PFSK-1 (cell line): ENCODE measurements at regions not wholly inside any gene's neighbourhood (a gene's known extent, or its start where the extent isn't known, plus 50 kb on each side); places are given as distances from the start of the nearest gene placed in this dataset.

Experiments used
- FOXP2 ChIP-seq: optimal IDR thresholded peaks from 2 replicates; pipeline ENCODE3; 2011; ENCODE audit warnings: borderline replicate concordance, control low read depth, inconsistent platforms; ENCODE audit not compliant: insufficient read depth; ENCODE audit errors: extremely low read length, extremely low read depth
- POLR2AphosphoS5 ChIP-seq: IDR thresholded peaks from 2 replicates; pipeline ENCODE4 v1.6.1; 2012; ENCODE audit warnings: low read depth, mild to moderate bottlenecking, control low read depth, low read length, moderate library complexity
- REST ChIP-seq, 2 experiments: IDR thresholded peaks; 2 replicates each; pipeline versions ENCODE4 v1.6.1 to v1.8.0; 2011 to 2012; ENCODE audit warnings: low read depth in 2 of 2, low read length in 2 of 2, control low read depth in 1 of 2, inconsistent platforms in 1 of 2, mild to moderate bottlenecking in 1 of 2, moderate library complexity in 1 of 2; ENCODE audit not compliant: insufficient read depth in 1 of 2
- SIN3A ChIP-seq: IDR thresholded peaks from 2 replicates; pipeline ENCODE4 v1.6.1; 2012; ENCODE audit warnings: mild to moderate bottlenecking, low read length, moderate library complexity, borderline replicate concordance; ENCODE audit not compliant: insufficient read depth
- TAF1 ChIP-seq: IDR thresholded peaks from 2 replicates; pipeline ENCODE4 v1.6.1; 2012; ENCODE audit warnings: low read length, control low read depth, borderline replicate concordance; ENCODE audit not compliant: insufficient read depth

- TF ChIP-seq TAF1 (no peak), FOXP2 (no peak), SIN3A (no peak), POLR2AphosphoS5 (no peak), REST (IDR thresholded peaks at IDR 0.05; ENCODE audit: insufficient read depth in 1 of 2, low read depth in 2 of 2, low read length in 2 of 2) (no peak)
Observed at GRCh38 chr4:147206807-147207206, 261.1 kb upstream of the TTC29 start.

GRCh38 chr4:147207911-147208310, 262.2 kb upstream of the TTC29 start:
- TF ChIP-seq SIN3A (no peak), REST (IDR thresholded peaks at IDR 0.05; ENCODE audit: insufficient read depth in 1 of 2, low read depth in 2 of 2, low read length in 2 of 2) (no peak), FOXP2 (no peak), TAF1 (no peak), POLR2AphosphoS5 (no peak)

DNA sequence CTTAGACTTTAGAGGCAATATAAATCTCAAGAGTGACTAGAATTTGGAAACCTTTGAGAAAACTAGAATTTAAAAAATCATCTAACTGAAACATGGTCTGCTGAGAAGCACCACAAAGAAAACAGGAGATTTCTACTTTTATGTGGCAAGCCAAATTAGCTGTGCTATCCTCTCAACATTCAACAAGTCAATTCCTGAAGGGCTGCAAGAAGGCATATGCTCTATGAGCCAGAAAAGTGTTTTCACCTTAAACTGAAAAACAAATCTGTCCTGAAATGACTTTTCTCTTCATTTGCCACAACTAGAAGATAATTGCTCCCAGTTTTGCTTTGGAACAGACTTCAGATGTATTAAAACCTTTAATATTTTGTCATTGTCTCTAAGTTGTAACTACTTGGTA, 263.2 kb upstream of the EDNRA start:
- TF ChIP-seq FOXP2 (no peak), SIN3A (no peak), REST (IDR thresholded peaks at IDR 0.05; ENCODE audit: insufficient read depth in 1 of 2, low read depth in 2 of 2, low read length in 2 of 2) (no peak), POLR2AphosphoS5 (no peak), TAF1 (no peak)

- TF ChIP-seq SIN3A (no peak), TAF1 (no peak), REST (IDR thresholded peaks at IDR 0.05; ENCODE audit: insufficient read depth in 1 of 2, low read depth in 2 of 2, low read length in 2 of 2) (no peak), POLR2AphosphoS5 (no peak), FOXP2 (no peak)
Observed at GRCh38 chr4:147219145-147219544, 261.8 kb upstream of the EDNRA start.

GRCh38 chr4:147220833-147221232, 260.1 kb upstream of the EDNRA start:
- TF ChIP-seq FOXP2 = no peak
- no peak for TF ChIP-seq REST (IDR thresholded peaks at IDR 0.05; ENCODE audit: insufficient read depth in 1 of 2, low read depth in 2 of 2, low read length in 2 of 2)
- no peak for TF ChIP-seq SIN3A
- TF ChIP-seq TAF1 = no peak
